ENCODE measurements at regions not wholly inside any gene's neighbourhood (a gene's known extent, or its start where the extent isn't known, plus 50 kb on each side); places are given as distances from the start of the nearest gene placed in this dataset.

DNA sequence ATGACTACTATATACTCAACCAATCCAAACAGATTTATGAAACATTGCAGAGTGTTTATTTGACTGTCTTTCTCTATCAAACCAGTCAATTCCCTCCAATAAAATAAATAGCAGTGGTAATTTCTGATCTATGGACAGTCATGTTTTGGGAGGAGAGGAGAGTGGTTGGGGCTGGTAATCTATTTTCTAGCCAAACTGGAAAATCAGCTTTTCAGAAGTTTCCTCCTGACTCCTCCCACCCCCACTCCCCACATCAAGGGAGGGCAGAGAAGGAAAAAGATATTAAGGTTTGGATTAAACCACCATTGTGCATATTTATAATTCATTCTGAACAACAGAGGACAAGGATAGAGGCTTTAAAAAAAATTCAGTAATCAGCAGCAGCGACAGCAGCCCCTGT, 69.4 kb upstream of the SOX13 start:
- TF ChIP-seq EZH2 (IDR thresholded peaks at IDR 0.05; ENCODE audit: borderline replicate concordance, low read length) (no peak), CTCF (conservative IDR thresholded peaks at IDR 0.05 in 1 of 2, IDR thresholded peaks at IDR 0.05 in 1 of 2; ENCODE audit: extremely low read depth in 1 of 2, insufficient read depth in 1 of 2, low read depth in 1 of 2, low read length in 2 of 2) (no peak)

All from mammary epithelial cell (primary cell).